ENCODE measurements at regions not wholly inside any gene's neighbourhood (a gene's known extent, or its start where the extent isn't known, plus 50 kb on each side); places are given as distances from the start of the nearest gene placed in this dataset.
"Not testable (repeated sequence)": the region's sequence is repeated elsewhere in the genome, so short reads cannot be mapped to it uniquely, and the experiment has no call there.

GRCh38 chr16:33935766-33936165, 476.4 kb downstream of the TP53TG3F start:
- TF ChIP-seq ZNF274 (IDR thresholded peaks at IDR 0.05; ENCODE audit: low read depth, low read length); YY1 (IDR thresholded peaks at IDR 0.05; ENCODE audit: insufficient read depth, insufficient read length): not testable (repeated sequence)

Data from NT2/D1 (cell line).